ENCODE measurements at regions not wholly inside any gene's neighbourhood (a gene's known extent, or its start where the extent isn't known, plus 50 kb on each side); places are given as distances from the start of the nearest gene placed in this dataset.

GRCh38 chr2:192697880-192698279, 503.1 kb upstream of the TMEFF2 start:
- TF ChIP-seq, protein P1, sequence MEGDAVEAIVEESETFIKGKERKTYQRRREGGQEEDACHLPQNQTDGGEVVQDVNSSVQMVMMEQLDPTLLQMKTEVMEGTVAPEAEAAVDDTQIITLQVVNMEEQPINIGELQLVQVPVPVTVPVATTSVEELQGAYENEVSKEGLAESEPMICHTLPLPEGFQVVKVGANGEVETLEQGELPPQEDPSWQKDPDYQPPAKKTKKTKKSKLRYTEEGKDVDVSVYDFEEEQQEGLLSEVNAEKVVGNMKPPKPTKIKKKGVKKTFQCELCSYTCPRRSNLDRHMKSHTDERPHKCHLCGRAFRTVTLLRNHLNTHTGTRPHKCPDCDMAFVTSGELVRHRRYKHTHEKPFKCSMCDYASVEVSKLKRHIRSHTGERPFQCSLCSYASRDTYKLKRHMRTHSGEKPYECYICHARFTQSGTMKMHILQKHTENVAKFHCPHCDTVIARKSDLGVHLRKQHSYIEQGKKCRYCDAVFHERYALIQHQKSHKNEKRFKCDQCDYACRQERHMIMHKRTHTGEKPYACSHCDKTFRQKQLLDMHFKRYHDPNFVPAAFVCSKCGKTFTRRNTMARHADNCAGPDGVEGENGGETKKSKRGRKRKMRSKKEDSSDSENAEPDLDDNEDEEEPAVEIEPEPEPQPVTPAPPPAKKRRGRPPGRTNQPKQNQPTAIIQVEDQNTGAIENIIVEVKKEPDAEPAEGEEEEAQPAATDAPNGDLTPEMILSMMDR (IDR thresholded peaks at IDR 0.05 in 4 of 5, conservative IDR thresholded peaks at IDR 0.05 in 1 of 5), result no peak
- no peak for TF ChIP-seq POLR2A (IDR thresholded peaks at IDR 0.05)
